Fibroblast of pulmonary artery (primary cell): ENCODE measurements at regions not wholly inside any gene's neighbourhood (a gene's known extent, or its start where the extent isn't known, plus 50 kb on each side); places are given as distances from the start of the nearest gene placed in this dataset.

Experiments
- DNase-seq: peaks from one replicate; pipeline ENCODE4 v3.0.0-alpha.2; 2010; ENCODE audit warnings: low read depth
- H3K4me3 ChIP-seq: replicated peaks from 2 replicates; pipeline ENCODE4 v1.5.1; 2011; ENCODE audit warnings: low read depth, mild to moderate bottlenecking, control low read depth, low read length, moderate library complexity
- TF ChIP-seq, protein P1 (sequence below): IDR thresholded peaks from 2 replicates; pipeline ENCODE4 v1.5.1; 2011; ENCODE audit warnings: mild to moderate bottlenecking, control low read depth, low read length, inconsistent platforms; ENCODE audit errors: missing control alignments

GRCh38 chr3:116808725-116809124, 99.1 kb downstream of the TUSC7 start:
- no peak overlapping the region for H3K4me3 ChIP-seq
- DNase-seq = no peak
- TF ChIP-seq, protein P1, sequence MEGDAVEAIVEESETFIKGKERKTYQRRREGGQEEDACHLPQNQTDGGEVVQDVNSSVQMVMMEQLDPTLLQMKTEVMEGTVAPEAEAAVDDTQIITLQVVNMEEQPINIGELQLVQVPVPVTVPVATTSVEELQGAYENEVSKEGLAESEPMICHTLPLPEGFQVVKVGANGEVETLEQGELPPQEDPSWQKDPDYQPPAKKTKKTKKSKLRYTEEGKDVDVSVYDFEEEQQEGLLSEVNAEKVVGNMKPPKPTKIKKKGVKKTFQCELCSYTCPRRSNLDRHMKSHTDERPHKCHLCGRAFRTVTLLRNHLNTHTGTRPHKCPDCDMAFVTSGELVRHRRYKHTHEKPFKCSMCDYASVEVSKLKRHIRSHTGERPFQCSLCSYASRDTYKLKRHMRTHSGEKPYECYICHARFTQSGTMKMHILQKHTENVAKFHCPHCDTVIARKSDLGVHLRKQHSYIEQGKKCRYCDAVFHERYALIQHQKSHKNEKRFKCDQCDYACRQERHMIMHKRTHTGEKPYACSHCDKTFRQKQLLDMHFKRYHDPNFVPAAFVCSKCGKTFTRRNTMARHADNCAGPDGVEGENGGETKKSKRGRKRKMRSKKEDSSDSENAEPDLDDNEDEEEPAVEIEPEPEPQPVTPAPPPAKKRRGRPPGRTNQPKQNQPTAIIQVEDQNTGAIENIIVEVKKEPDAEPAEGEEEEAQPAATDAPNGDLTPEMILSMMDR = no peak

DNA sequence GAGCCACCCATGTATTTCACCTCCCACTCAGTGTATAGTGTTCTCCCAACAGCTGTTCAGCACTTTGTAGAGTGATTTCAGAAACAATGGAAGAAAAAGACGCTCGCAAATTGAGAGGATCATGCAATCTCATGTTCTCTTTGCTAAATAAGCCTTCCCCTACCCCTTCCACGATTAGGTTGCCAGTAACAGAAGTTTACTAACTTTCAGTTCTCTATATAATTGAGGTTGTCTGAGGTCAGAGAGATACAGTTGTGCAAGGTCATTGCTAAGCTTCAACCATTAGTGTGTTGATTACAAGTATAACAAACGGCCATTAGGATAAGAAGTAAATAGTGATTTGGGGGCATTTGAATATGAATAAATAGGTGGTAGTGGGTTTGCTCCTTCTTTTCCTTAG, 99.6 kb downstream of the TUSC7 start:
- TF ChIP-seq, protein P1 = no peak
- DNase-seq = no peak

GRCh38 chr3:116811754-116812153, 102.2 kb downstream of the TUSC7 start:
- DNase-seq = no peak
- H3K4me3 ChIP-seq = no peak overlapping the region
- TF ChIP-seq, protein P1 = no peak

More for the DNA sequence above, 99.6 kb downstream of the TUSC7 start:
- no peak overlapping the region for H3K4me3 ChIP-seq

DNA sequence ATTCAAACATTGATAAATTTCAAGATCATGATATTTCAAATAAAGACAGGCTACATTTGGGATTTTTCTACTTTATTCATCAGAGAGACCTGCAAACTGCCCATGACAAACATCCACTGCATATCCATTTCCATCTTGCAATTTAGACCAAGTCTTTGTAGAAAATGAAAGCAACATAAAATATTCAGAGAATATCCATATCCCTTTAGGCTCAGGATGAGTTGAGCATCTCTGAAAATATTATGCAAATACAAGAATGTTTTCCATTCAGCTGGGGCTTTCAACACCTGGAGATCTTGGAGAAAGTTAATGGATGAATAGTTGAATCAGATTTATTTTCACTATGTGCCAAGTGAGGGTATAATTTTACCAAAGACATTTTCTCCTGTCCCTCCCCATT, 103.4 kb downstream of the TUSC7 start:
- H3K4me3 ChIP-seq = no peak overlapping the region
- TF ChIP-seq, protein P1 = no peak
- no peak for DNase-seq

DNA sequence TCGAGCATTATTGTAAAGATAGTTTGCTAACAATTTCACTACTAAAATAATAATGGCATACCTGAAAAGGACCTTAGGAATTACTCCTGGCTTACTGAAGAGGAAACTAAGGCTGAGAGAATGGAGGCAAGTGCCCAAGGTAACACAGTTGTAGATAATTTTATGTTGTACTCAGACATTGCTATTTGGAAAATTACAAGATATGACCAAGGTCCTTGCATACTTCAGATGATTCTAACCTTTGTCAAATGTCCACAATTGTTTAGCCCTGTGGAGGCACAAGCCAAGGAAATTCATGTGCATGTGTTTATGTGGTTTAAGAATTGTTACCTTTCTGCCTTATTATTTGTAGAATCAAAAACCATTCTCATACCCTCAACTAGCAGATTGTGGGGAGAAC, 105.7 kb downstream of the TUSC7 start:
- no peak for DNase-seq
- TF ChIP-seq, protein P1 = no peak
- H3K4me3 ChIP-seq = no peak overlapping the region

- TF ChIP-seq, protein P1 = no peak
- DNase-seq = peak; percentile 1
- H3K4me3 ChIP-seq = no peak overlapping the region
Measured at GRCh38 chr3:116815831-116816588, 106.4 kb downstream of the TUSC7 start.

GRCh38 chr3:116821371-116821770, 111.8 kb downstream of the TUSC7 start:
- no peak overlapping the region for H3K4me3 ChIP-seq
- TF ChIP-seq, protein P1 = no peak

More at GRCh38 chr3:116821371-116821770, 111.8 kb downstream of the TUSC7 start:
- DNase-seq = no peak
